Endothelial cell of umbilical vein (primary cell): ENCODE measurements at regions not wholly inside any gene's neighbourhood (a gene's known extent, or its start where the extent isn't known, plus 50 kb on each side); places are given as distances from the start of the nearest gene placed in this dataset.
A peak's percentile ranks its signal among the peaks of the same experiment; 100 is the strongest.

Experiments
- BruUV-seq: library from RNA; stranded (reverse); fragments of 400-500 nt; replicated peaks from 2 replicates; lab custom pipeline; 2021; lab: Mats Ljungman, UMichigan
- CTCF ChIA-PET: fragments of 300-600, 350-600 bp; sonication (Branson Sonifier 250); formaldehyde crosslinking; loops from one replicate; lab custom pipeline; 2021; ENCODE audit warnings: antibody characterized with exemption, inconsistent platforms; lab: Charles Lee
- POLR2A ChIA-PET: fragments of 300-600, 350-600 bp; sonication (Branson Sonifier 250); formaldehyde crosslinking; loops from one replicate; lab custom pipeline; 2021; ENCODE audit warnings: antibody characterized with exemption, inconsistent platforms; lab: Charles Lee
- DNase-seq: peaks from one replicate; pipeline ENCODE4 v3.0.0-alpha.2; 2011; ENCODE audit warnings: low read depth, low spot score
- FAIRE-seq: peaks from 2 replicates; lab custom pipeline; 2011; peaks lifted over from hg19 to GRCh38; lab: Jason Lieb, UNC
- H2AFZ ChIP-seq: 2 replicates; pipeline ENCODE4 v1.6.0; 2012; ENCODE audit warnings: low read depth, low read length, control low read depth, inconsistent platforms
- H3K27ac ChIP-seq: 2 replicates; pipeline ENCODE4 v1.5.1; 2011; ENCODE audit warnings: low read depth, mild to moderate bottlenecking, control low read depth, low read length, moderate library complexity; ENCODE audit not compliant: insufficient read depth
- H3K27me3 ChIP-seq, 2 experiments: 2 replicates each; pipeline versions ENCODE4 v1.6.0 to v1.6.1; 2011; ENCODE audit warnings: low read length in 2 of 2, mixed read lengths in 1 of 2; ENCODE audit not compliant: control insufficient read depth in 2 of 2, insufficient read depth in 2 of 2
- H3K36me3 ChIP-seq, 2 experiments: 2 replicates in 1 of 2; 3 replicates in 1 of 2; pipeline ENCODE4 v1.5.1; 2011; ENCODE audit warnings: low read length in 2 of 2, mild to moderate bottlenecking in 1 of 2, moderate library complexity in 1 of 2; ENCODE audit not compliant: control insufficient read depth in 2 of 2, insufficient read depth in 2 of 2; ENCODE audit errors: extremely low read depth in 1 of 2
- H3K4me1 ChIP-seq: 3 replicates; pipeline ENCODE4 v1.5.1; 2011; ENCODE audit warnings: mild to moderate bottlenecking, low read length; ENCODE audit not compliant: control insufficient read depth, insufficient read depth; ENCODE audit errors: extremely low read depth
- H3K4me2 ChIP-seq: 2 replicates; pipeline ENCODE4 v1.6.1; 2011; ENCODE audit warnings: low read length, control low read depth, mixed read lengths; ENCODE audit not compliant: insufficient read depth
- H3K4me3 ChIP-seq, 3 experiments: fragments of 200-600 bp in 1 of 3; sonication (generic), shearing (Covaris generic) in 1 of 3; replicated peaks in 1 of 3; 2 replicates each; pipeline ENCODE4 v1.5.1; 2011 to 2016; ENCODE audit warnings: control low read depth in 3 of 3, low read length in 3 of 3, mild to moderate bottlenecking in 2 of 3, inconsistent platforms in 1 of 3, low read depth in 1 of 3, moderate library complexity in 1 of 3; ENCODE audit not compliant: insufficient read depth in 1 of 3
- H3K79me2 ChIP-seq: 2 replicates; pipeline ENCODE4 v1.6.0; 2012; ENCODE audit warnings: low read length, inconsistent platforms; ENCODE audit not compliant: control insufficient read depth, insufficient read depth
- H3K9ac ChIP-seq: replicated peaks from 2 replicates; pipeline ENCODE3; 2011; ENCODE audit warnings: low read length, control low read depth; ENCODE audit not compliant: insufficient read depth; ENCODE audit errors: extremely low read depth
- H3K9me1 ChIP-seq: replicated peaks from 3 replicates; pipeline ENCODE4 v1.6.0; 2011; ENCODE audit warnings: mild to moderate bottlenecking, low read length; ENCODE audit not compliant: control insufficient read depth, insufficient read depth; ENCODE audit errors: extremely low read depth
- H3K9me3 ChIP-seq: replicated peaks from 2 replicates; pipeline ENCODE4 v1.5.1; 2012; ENCODE audit warnings: low read length, inconsistent platforms; ENCODE audit not compliant: control insufficient read depth, insufficient read depth
- H4K20me1 ChIP-seq: replicated peaks from 2 replicates; pipeline ENCODE3; 2011; ENCODE audit warnings: mild to moderate bottlenecking, low read length; ENCODE audit not compliant: control insufficient read depth, insufficient read depth; ENCODE audit errors: extremely low read depth
- EZH2 ChIP-seq: IDR thresholded peaks from 2 replicates; pipeline ENCODE4 v1.6.1; 2012; ENCODE audit warnings: borderline replicate concordance, low read depth, mild to moderate bottlenecking, moderate library complexity, low read length, inconsistent platforms; ENCODE audit not compliant: severe bottlenecking
- FOS ChIP-seq: IDR thresholded peaks from 2 replicates; pipeline ENCODE4 v1.6.1; 2011; ENCODE audit warnings: mild to moderate bottlenecking, low read length, moderate library complexity, borderline replicate concordance; ENCODE audit not compliant: insufficient read depth
- GATA2 ChIP-seq: IDR thresholded peaks from 2 replicates; pipeline ENCODE4 v1.7.0; 2011; ENCODE audit warnings: low read depth, mild to moderate bottlenecking, moderate library complexity, mixed read lengths, low read length; ENCODE audit not compliant: insufficient read length, insufficient read depth
- JUN ChIP-seq: IDR thresholded peaks from 2 replicates; pipeline ENCODE4 v1.6.1; 2011; ENCODE audit warnings: borderline replicate concordance, low read depth; ENCODE audit not compliant: insufficient read length, insufficient read depth
- MYC ChIP-seq: IDR thresholded peaks from one replicate; pipeline ENCODE4 v1.6.1; 2011; ENCODE audit warnings: mild to moderate bottlenecking, low read depth, low read length
- POLR2A ChIP-seq: IDR thresholded peaks from 2 replicates; pipeline ENCODE4 v1.6.1; 2012; ENCODE audit warnings: low read depth, mild to moderate bottlenecking, control low read depth, low read length
- POLR2AphosphoS5 ChIP-seq: IDR thresholded peaks from 2 replicates; pipeline ENCODE4 v1.6.1; 2012; ENCODE audit warnings: low read depth, mild to moderate bottlenecking, control low read depth, low read length, moderate library complexity; ENCODE audit not compliant: insufficient read depth
- dilution Hi-C: fragments of 300-500 bp; cut with MboI; formaldehyde crosslinking; loops from one replicate; pipeline ENCODE4 v1.15.0; 2019; ENCODE audit warnings: low sequenced_read_pairs; ENCODE audit not compliant: extremely low pct_ligation_motif_present
- intact Hi-C: fragments of 100-400 bp; cut with micrococcal nuclease; formaldehyde crosslinking; loops from one replicate; pipeline ENCODE4 v1.10.0; 2022
- TF ChIP-seq, protein P1 (sequence below): IDR thresholded peaks from 2 replicates; pipeline ENCODE4 v1.6.1; 2011; ENCODE audit not compliant: insufficient read depth, insufficient read length

DNA sequence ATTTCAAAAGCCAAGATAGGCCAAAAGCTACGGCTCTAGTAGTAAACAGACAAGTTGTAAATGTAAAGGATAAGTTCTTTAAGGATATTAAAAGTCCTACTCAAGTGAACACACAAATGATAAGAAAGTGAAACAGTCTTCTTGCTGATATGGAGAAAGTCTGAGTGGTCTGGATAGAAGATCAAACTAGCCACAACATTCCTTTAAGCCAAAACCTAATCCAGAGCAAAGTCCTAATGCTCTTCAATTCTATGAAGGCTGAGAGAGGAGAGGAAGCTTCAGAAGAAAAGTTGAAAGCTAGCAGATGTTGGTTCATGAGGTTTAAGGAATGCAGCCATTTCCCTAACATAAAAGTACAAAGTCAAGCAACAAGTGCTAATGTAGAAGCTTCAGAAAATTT lies 111.7 kb upstream of the ZEB2 start:
- ChIA-PET CTCF (no interaction called here), POLR2A (no interaction called here)
- H4K20me1 ChIP-seq, result no peaks in the 10 kb centered on the region
- intact Hi-C loops (no loop called here), dilution Hi-C loops (no loop called here)
- no peaks in the 10 kb centered on the region for H3K9me1 ChIP-seq
- TF ChIP-seq EZH2, result no peak
- TF ChIP-seq, protein P1, sequence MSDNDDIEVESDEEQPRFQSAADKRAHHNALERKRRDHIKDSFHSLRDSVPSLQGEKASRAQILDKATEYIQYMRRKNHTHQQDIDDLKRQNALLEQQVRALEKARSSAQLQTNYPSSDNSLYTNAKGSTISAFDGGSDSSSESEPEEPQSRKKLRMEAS, result no peak
- TF ChIP-seq POLR2AphosphoS5, result no peak
- TF ChIP-seq GATA2, result no peak
- no peak for TF ChIP-seq POLR2A
- H3K27me3 ChIP-seq, result no peaks in the 10 kb centered on the region
- FAIRE-seq, result no peak
- no peak overlapping the region for H3K27ac ChIP-seq
- no peak overlapping the region for H3K4me2 ChIP-seq
- no peak overlapping the region for H3K4me3 ChIP-seq
- no TSS peak for BruUV-seq
- H3K9me3 ChIP-seq, result no peaks in the 10 kb centered on the region
- H3K9ac ChIP-seq, result no peak overlapping the region
- H3K79me2 ChIP-seq, result no peaks in the 10 kb centered on the region
- no peak for DNase-seq
- H3K36me3 ChIP-seq, result no peaks in the 10 kb centered on the region
- H2AFZ ChIP-seq, result no peak overlapping the region
- H3K4me1 ChIP-seq, result no peaks in the 10 kb centered on the region

DNA sequence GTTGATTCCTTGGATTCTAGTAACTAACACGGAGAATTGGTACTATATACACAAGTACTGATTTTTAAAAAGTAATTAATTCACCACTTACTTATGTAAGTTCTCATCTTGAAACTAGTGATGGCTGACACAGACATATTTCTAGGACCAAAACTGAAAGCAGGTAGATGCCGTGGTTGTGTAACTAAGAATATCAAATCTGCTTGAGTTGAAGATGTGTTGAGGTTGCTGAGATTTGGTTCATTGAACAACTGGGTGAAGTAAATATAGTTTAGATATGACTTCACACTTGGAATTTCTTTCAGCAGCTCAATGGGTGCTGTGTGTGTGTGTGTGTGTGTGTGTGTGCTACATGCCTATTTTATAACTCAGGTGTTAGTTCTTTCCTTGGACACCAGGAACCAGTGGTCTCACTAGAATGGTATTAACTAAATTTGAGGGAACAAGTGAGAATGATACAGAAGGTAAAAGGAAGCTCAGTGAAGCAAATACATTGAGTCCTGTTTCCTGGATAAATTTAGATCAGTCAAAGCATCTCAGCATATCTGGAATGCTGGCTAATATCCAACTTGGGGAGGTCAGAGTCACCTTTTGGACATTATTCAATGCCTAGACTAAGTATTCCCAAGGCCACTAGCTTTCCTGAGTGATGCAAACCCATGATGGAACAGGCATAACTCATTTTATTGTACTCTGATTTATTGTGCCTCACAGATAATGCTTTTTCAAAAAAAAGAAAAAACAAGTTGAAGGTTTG lies 110.7 kb upstream of the ZEB2 start:
- BruUV-seq, result no TSS peak
- DNase-seq (peak; percentile 38), FAIRE-seq (no peak)
- H3K79me2 ChIP-seq, result no peaks in the 10 kb centered on the region
- no peaks in the 10 kb centered on the region for H4K20me1 ChIP-seq
- H3K27ac ChIP-seq, result no peak overlapping the region
- dilution Hi-C loops, result no loop called here
- H3K36me3 ChIP-seq, result no peaks in the 10 kb centered on the region
- no peaks in the 10 kb centered on the region for H3K4me1 ChIP-seq
- no peaks in the 10 kb centered on the region for H3K9me1 ChIP-seq
- no peak overlapping the region for H2AFZ ChIP-seq
- no peak overlapping the region for H3K4me2 ChIP-seq
- intact Hi-C loops, result no loop called here
- H3K9ac ChIP-seq, result no peak overlapping the region
- no peaks in the 10 kb centered on the region for H3K27me3 ChIP-seq
- TF ChIP-seq FOS (no peak), JUN (no peak), MYC (no peak), POLR2AphosphoS5 (no peak), POLR2A (no peak), EZH2 (no peak), GATA2 (no peak)
- POLR2A ChIA-PET, result interaction anchor here (0.6 kb wide), 1 partner anchor 85 kb away, joined by 4 read pairs; no protein-coding TSS in a partner anchor
- CTCF ChIA-PET, result no interaction called here
- no peaks in the 10 kb centered on the region for H3K9me3 ChIP-seq
- H3K4me3 ChIP-seq, result no peak overlapping the region
